GM12891 (cell line): ENCODE measurements at regions not wholly inside any gene's neighbourhood (a gene's known extent, or its start where the extent isn't known, plus 50 kb on each side); places are given as distances from the start of the nearest gene placed in this dataset.

Experiments
- POLR2A ChIP-seq: IDR thresholded peaks from 2 replicates; pipeline ENCODE4 v1.6.1; 2011; ENCODE audit warnings: low read depth, low read length, control low read depth
- POLR2AphosphoS5 ChIP-seq: IDR thresholded peaks from 2 replicates; pipeline ENCODE4 v1.6.1; 2011; ENCODE audit warnings: low read depth, low read length, control low read depth
- SPI1 ChIP-seq: IDR thresholded peaks from 2 replicates; pipeline ENCODE4 v1.6.1; 2011; ENCODE audit warnings: low read depth, low read length, control low read depth
- TAF1 ChIP-seq: IDR thresholded peaks from 2 replicates; pipeline ENCODE4 v1.6.1; 2011; ENCODE audit warnings: low read depth, low read length, control low read depth

GRCh38 chr12:126316411-126316810 lies 1251.2 kb downstream of the AACS start:
- TF ChIP-seq POLR2A (no peak), POLR2AphosphoS5 (no peak), TAF1 (no peak), SPI1 (no peak)
